Colon (tissue), 2 donors: ENCODE measurements at regions not wholly inside any gene's neighbourhood (a gene's known extent, or its start where the extent isn't known, plus 50 kb on each side); places are given as distances from the start of the nearest gene placed in this dataset.

ENCODE experiments used
- FAIRE-seq: peaks from 2 replicates; lab custom pipeline; 2012; peaks lifted over from hg19 to GRCh38; lab: Jason Lieb, UNC
- donor health status: control.
- donor health status: control.

- no peak for FAIRE-seq
Observed at GRCh38 chr3:146308682-146309081, 57.8 kb upstream of the PLSCR4 start.

GRCh38 chr3:146308222-146308621, 57.3 kb upstream of the PLSCR4 start:
- no peak for FAIRE-seq

GRCh38 chr3:146307456-146307725, 56.5 kb upstream of the PLSCR4 start:
- FAIRE-seq = no peak

GRCh38 chr3:146306656-146307455, 56.0 kb upstream of the PLSCR4 start:
- no peak for FAIRE-seq

GRCh38 chr3:146305808-146306423, 55.0 kb upstream of the PLSCR4 start:
- FAIRE-seq = no peak

- FAIRE-seq = no peak
Observed at GRCh38 chr3:146300768-146301167, 49.9 kb upstream of the PLSCR4 start.
